ENCODE measurements at regions not wholly inside any gene's neighbourhood (a gene's known extent, or its start where the extent isn't known, plus 50 kb on each side); places are given as distances from the start of the nearest gene placed in this dataset.
"Not testable (repeated sequence)": the region's sequence is repeated elsewhere in the genome, so short reads cannot be mapped to it uniquely, and the experiment has no call there.

- TF ChIP-seq CTCF, POLR2AphosphoS5, POLR2A (IDR thresholded peaks at IDR 0.05): not testable (repeated sequence)
Observed at GRCh38 chr14:44721395-44721794, 214.3 kb upstream of the FSCB start.

Measured in prostate gland (tissue), 2 donors.